Tibial nerve (tissue), 4 donors: ENCODE measurements at regions not wholly inside any gene's neighbourhood (a gene's known extent, or its start where the extent isn't known, plus 50 kb on each side); places are given as distances from the start of the nearest gene placed in this dataset.

ENCODE experiments used
- DNase-seq, 2 donors: peaks; one replicate each; pipeline ENCODE4 v3.0.0-alpha.2; 2019; ENCODE audit warnings: low spot score in 2 of 2
- H3K27ac ChIP-seq, 4 donors: fragments of 200-600 bp; sonication (generic) in 3 of 4; one replicate each; pipeline ENCODE4 v1.5.1; 2017 to 2019; ENCODE audit warnings: mild to moderate bottlenecking in 1 of 4
- H3K27me3 ChIP-seq, 2 donors: fragments of 200-600 bp; sonication (generic) in 1 of 2; one replicate each; pipeline versions ENCODE4 v1.5.1 to v1.6.0; 2017 to 2019
- H3K36me3 ChIP-seq, 3 donors: fragments of 200-600 bp; sonication (generic); one replicate each; pipeline ENCODE4 v1.5.1; 2018 to 2019
- H3K4me1 ChIP-seq, 4 donors: fragments of 200-600 bp; sonication (generic) in 3 of 4; one replicate each; pipeline ENCODE4 v1.5.1; 2017 to 2019
- H3K4me3 ChIP-seq, 4 donors: fragments of 200-600 bp; sonication (generic) in 3 of 4; one replicate each; pipeline ENCODE4 v1.5.1; 2017 to 2019; ENCODE audit warnings: mild to moderate bottlenecking in 1 of 4, moderate library complexity in 1 of 4
- H3K9me3 ChIP-seq, 4 donors: fragments of 200-600 bp; sonication (generic) in 3 of 4; one replicate each; pipeline ENCODE4 v1.5.1; 2017 to 2019
- EP300 ChIP-seq, 2 donors: sonication (generic); formaldehyde crosslinking; IDR thresholded peaks; one replicate each; pipeline ENCODE4 v1.6.1; 2017; ENCODE audit warnings: antibody characterized with exemption in 2 of 2, mild to moderate bottlenecking in 1 of 2
- POLR2A ChIP-seq, 2 donors: fragments of 450-650 bp; IDR thresholded peaks; one replicate each; pipeline ENCODE4 v1.6.1; 2017; ENCODE audit warnings: antibody characterized with exemption in 2 of 2, mild to moderate bottlenecking in 2 of 2, moderate library complexity in 2 of 2
- WGBS, 2 donors: methylation state at CpG; one replicate each; pipeline ENCODE4 v1.1.5; 2018; 5-methylcytosine and 5-hydroxymethylcytosine counted together
- TF ChIP-seq, protein P1 (sequence below), 5 experiments: fragments of 200-600 bp in 3 of 5; fragments of 450-650 bp in 2 of 5; sonication (generic) in 3 of 5; IDR thresholded peaks; one replicate each; pipeline ENCODE4 v1.5.1; 2016 to 2019; ENCODE audit warnings: antibody characterized with exemption in 5 of 5, mild to moderate bottlenecking in 3 of 5, moderate library complexity in 2 of 5

- WGBS, 2 donors: 73 to 74% methylated on average over 1 of the region's 1 CpG
- no peak overlapping the region for H3K4me3 ChIP-seq
- no peak for DNase-seq
- H3K27ac ChIP-seq: no peak overlapping the region
- no peaks in the 10 kb centered on the region for H3K9me3 ChIP-seq
- H3K36me3 ChIP-seq: no peaks in the 10 kb centered on the region
- H3K4me1 ChIP-seq: no peaks in the 10 kb centered on the region
- H3K27me3 ChIP-seq: no peaks in the 10 kb centered on the region
- TF ChIP-seq, protein P1, sequence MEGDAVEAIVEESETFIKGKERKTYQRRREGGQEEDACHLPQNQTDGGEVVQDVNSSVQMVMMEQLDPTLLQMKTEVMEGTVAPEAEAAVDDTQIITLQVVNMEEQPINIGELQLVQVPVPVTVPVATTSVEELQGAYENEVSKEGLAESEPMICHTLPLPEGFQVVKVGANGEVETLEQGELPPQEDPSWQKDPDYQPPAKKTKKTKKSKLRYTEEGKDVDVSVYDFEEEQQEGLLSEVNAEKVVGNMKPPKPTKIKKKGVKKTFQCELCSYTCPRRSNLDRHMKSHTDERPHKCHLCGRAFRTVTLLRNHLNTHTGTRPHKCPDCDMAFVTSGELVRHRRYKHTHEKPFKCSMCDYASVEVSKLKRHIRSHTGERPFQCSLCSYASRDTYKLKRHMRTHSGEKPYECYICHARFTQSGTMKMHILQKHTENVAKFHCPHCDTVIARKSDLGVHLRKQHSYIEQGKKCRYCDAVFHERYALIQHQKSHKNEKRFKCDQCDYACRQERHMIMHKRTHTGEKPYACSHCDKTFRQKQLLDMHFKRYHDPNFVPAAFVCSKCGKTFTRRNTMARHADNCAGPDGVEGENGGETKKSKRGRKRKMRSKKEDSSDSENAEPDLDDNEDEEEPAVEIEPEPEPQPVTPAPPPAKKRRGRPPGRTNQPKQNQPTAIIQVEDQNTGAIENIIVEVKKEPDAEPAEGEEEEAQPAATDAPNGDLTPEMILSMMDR (IDR thresholded peaks at IDR 0.05): no peak
- no peak for TF ChIP-seq POLR2A (IDR thresholded peaks at IDR 0.05)
Observed at GRCh38 chr5:153881687-153882086, 157.0 kb downstream of the FAM114A2 start.

- H3K4me1 ChIP-seq: no peaks in the 10 kb centered on the region
- no peak overlapping the region for H3K4me3 ChIP-seq
- H3K9me3 ChIP-seq: peaks cover 0 to under 1% (median 0%) of the 10 kb centered on the region in 4 donors
- TF ChIP-seq POLR2A (IDR thresholded peaks at IDR 0.05) (no peak), EP300 (IDR thresholded peaks at IDR 0.05) (no peak)
- TF ChIP-seq, protein P1 (IDR thresholded peaks at IDR 0.05): no peak
- no peak overlapping the region for H3K27ac ChIP-seq
- no peaks in the 10 kb centered on the region for H3K27me3 ChIP-seq
- WGBS, 2 donors: 34 to 46% methylated on average over 1 of the region's 1 CpG
- H3K36me3 ChIP-seq: no peaks in the 10 kb centered on the region
- DNase-seq: no peak
Observed at GRCh38 chr5:153880106-153880505, 158.6 kb downstream of the FAM114A2 start.

DNA sequence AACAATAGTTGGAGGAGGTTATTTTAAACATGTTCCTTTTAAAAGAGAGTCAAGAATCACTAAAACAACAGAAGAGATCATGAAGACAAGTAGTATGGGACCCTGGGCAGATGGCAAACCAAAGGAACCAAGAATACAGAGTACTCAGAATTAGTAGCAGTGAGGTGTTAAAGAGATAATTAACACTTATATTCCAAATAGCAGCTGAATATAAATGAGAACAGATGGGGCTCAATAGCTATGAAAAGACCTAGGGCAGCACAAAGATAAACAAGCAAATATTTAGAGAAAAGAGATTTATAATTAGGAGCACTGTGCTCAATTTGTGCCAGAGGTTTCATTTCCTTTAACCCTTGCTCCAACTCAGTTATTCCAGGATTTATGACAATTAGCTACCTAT is 159.1 kb downstream of the FAM114A2 start:
- TF ChIP-seq, protein P1 (IDR thresholded peaks at IDR 0.05): no peak
- no peaks in the 10 kb centered on the region for H3K36me3 ChIP-seq
- no peak overlapping the region for H3K4me3 ChIP-seq
- DNase-seq: no peak
- no peaks in the 10 kb centered on the region for H3K4me1 ChIP-seq
- H3K27ac ChIP-seq: no peak overlapping the region
- no peaks in the 10 kb centered on the region for H3K27me3 ChIP-seq
- H3K9me3 ChIP-seq: peaks cover 0 to 5% (median 0%) of the 10 kb centered on the region in 4 donors

- no peak for TF ChIP-seq POLR2A (IDR thresholded peaks at IDR 0.05)
- no peak for TF ChIP-seq EP300 (IDR thresholded peaks at IDR 0.05)
- TF ChIP-seq, protein P1 (IDR thresholded peaks at IDR 0.05): no peak
- no peak overlapping the region for H3K27ac ChIP-seq
- no peaks in the 10 kb centered on the region for H3K36me3 ChIP-seq
- no peaks in the 10 kb centered on the region for H3K4me1 ChIP-seq
- WGBS, 2 donors: 74 to 79% methylated on average over 4 of the region's 4 CpGs
- DNase-seq: no peak
- no peaks in the 10 kb centered on the region for H3K27me3 ChIP-seq
- H3K4me3 ChIP-seq: no peak overlapping the region
- H3K9me3 ChIP-seq: peaks cover 0 to 9% (median 0%) of the 10 kb centered on the region in 4 donors
Observed at GRCh38 chr5:153866176-153866575, 172.5 kb downstream of the FAM114A2 start.

GRCh38 chr5:153865016-153865415 is 173.7 kb downstream of the FAM114A2 start:
- TF ChIP-seq POLR2A (IDR thresholded peaks at IDR 0.05) (no peak), EP300 (IDR thresholded peaks at IDR 0.05) (no peak)
- TF ChIP-seq, protein P1 (IDR thresholded peaks at IDR 0.05): no peak
- Histone ChIP-seq H3K27me3 (no peaks in the 10 kb centered on the region), H3K36me3 (no peaks in the 10 kb centered on the region), H3K4me3 (no peak overlapping the region), H3K4me1 (no peaks in the 10 kb centered on the region), H3K9me3 (no peaks in the 10 kb centered on the region), H3K27ac (no peak overlapping the region)
- 74 to 76% methylated on average over 2 of the region's 2 CpGs for WGBS, 2 donors
- no peak for DNase-seq
